Glutamatergic neuron (in vitro differentiated cells): ENCODE measurements at regions not wholly inside any gene's neighbourhood (a gene's known extent, or its start where the extent isn't known, plus 50 kb on each side); places are given as distances from the start of the nearest gene placed in this dataset.

Source experiments
- DNase-seq: peaks from one replicate; pipeline ENCODE4 v3.0.0; 2022
- H3K27ac Mint-ChIP-seq: one replicate; pipeline ENCODE4 v1.8.0; 2020; ENCODE audit warnings: mild to moderate bottlenecking, mixed read lengths, inconsistent platforms; ENCODE audit not compliant: unreplicated experiment
- H3K27me3 Mint-ChIP-seq: one replicate; pipeline ENCODE4 v1.8.0; 2020; ENCODE audit warnings: mild to moderate bottlenecking, moderate library complexity, mixed read lengths, inconsistent platforms; ENCODE audit not compliant: unreplicated experiment
- H3K36me3 Mint-ChIP-seq: one replicate; pipeline ENCODE4 v1.8.0; 2020; ENCODE audit warnings: mild to moderate bottlenecking, mixed read lengths, inconsistent platforms; ENCODE audit not compliant: unreplicated experiment
- H3K4me1 Mint-ChIP-seq: one replicate; pipeline ENCODE4 v1.8.0; 2020; ENCODE audit warnings: mild to moderate bottlenecking, low read depth, mixed read lengths, inconsistent platforms; ENCODE audit not compliant: unreplicated experiment
- H3K4me3 Mint-ChIP-seq: one replicate; pipeline ENCODE4 v1.8.0; 2020; ENCODE audit warnings: mild to moderate bottlenecking, mixed read lengths, inconsistent platforms; ENCODE audit not compliant: unreplicated experiment
- H3K9me3 Mint-ChIP-seq: one replicate; pipeline ENCODE4 v1.8.0; 2020; ENCODE audit warnings: mild to moderate bottlenecking, moderate library complexity, mixed read lengths, inconsistent platforms; ENCODE audit not compliant: unreplicated experiment
- CTCF ChIP-seq: fragments of 200-600 bp; sonication (generic); IDR thresholded peaks from one replicate; pipeline ENCODE4 v1.5.0; 2021; ENCODE audit not compliant: partially characterized antibody, unreplicated experiment

- Mint-ChIP-seq H3K4me3 (peak overlapping the region; percentile 8), H3K9me3 (no peaks in the 10 kb centered on the region), H3K27me3 (no peaks in the 10 kb centered on the region), H3K27ac (no peak overlapping the region), H3K36me3 (no peaks in the 10 kb centered on the region), H3K4me1 (peaks cover 3% of the 10 kb centered on the region)
- no peak for TF ChIP-seq CTCF
- DNase-seq = peak; percentile 39
These were observed 59.2 kb upstream of the ADGRB3 start for GRCh38 chr6:68575765-68576439.

GRCh38 chr6:68572975-68573374 is 62.1 kb upstream of the ADGRB3 start:
- no peak for TF ChIP-seq CTCF

GRCh38 chr6:68572525-68572924 is 62.6 kb upstream of the ADGRB3 start:
- Mint-ChIP-seq H3K4me1 (peaks cover 3% of the 10 kb centered on the region), H3K36me3 (peaks cover 12% of the 10 kb centered on the region), H3K9me3 (peaks cover 8% of the 10 kb centered on the region), H3K27ac (no peak overlapping the region), H3K4me3 (no peak overlapping the region), H3K27me3 (no peaks in the 10 kb centered on the region)
- peak; percentile 65 for TF ChIP-seq CTCF
- peak; percentile 40 for DNase-seq

More at GRCh38 chr6:68572975-68573374, 62.1 kb upstream of the ADGRB3 start:
- no peak overlapping the region for H3K4me3 Mint-ChIP-seq
- H3K27me3 Mint-ChIP-seq = no peaks in the 10 kb centered on the region
- peaks cover 3% of the 10 kb centered on the region for H3K4me1 Mint-ChIP-seq
- H3K9me3 Mint-ChIP-seq = peaks cover 8% of the 10 kb centered on the region
- peaks cover 12% of the 10 kb centered on the region for H3K36me3 Mint-ChIP-seq
- no peak for DNase-seq
- H3K27ac Mint-ChIP-seq = no peak overlapping the region

GRCh38 chr6:68559716-68560115 is 75.4 kb upstream of the ADGRB3 start:
- peak overlapping the region; percentile 63 for H3K4me3 Mint-ChIP-seq

More at GRCh38 chr6:68559716-68560115, 75.4 kb upstream of the ADGRB3 start:
- DNase-seq = peak; percentile 36
- H3K27me3 Mint-ChIP-seq = peaks cover 2% of the 10 kb centered on the region
- H3K4me1 Mint-ChIP-seq = peaks cover 13% of the 10 kb centered on the region
- peak overlapping the region; percentile 92 for H3K27ac Mint-ChIP-seq
- H3K36me3 Mint-ChIP-seq = no peaks in the 10 kb centered on the region
- no peaks in the 10 kb centered on the region for H3K9me3 Mint-ChIP-seq
- no peak for TF ChIP-seq CTCF
